ENCODE measurements at regions not wholly inside any gene's neighbourhood (a gene's known extent, or its start where the extent isn't known, plus 50 kb on each side); places are given as distances from the start of the nearest gene placed in this dataset.

- no peak for DNase-seq (ENCODE audit: low read depth, low spot score)
Measured at GRCh38 chr2:5953525-5953924, 261.3 kb downstream of the SOX11 start.

GRCh38 chr2:5954509-5954908, 262.3 kb downstream of the SOX11 start:
- DNase-seq (ENCODE audit: low read depth, low spot score) = no peak

- DNase-seq (ENCODE audit: low read depth, low spot score) = no peak
Measured at GRCh38 chr2:5955921-5956320, 263.7 kb downstream of the SOX11 start.

GRCh38 chr2:5959836-5960820, 267.9 kb downstream of the SOX11 start:
- DNase-seq (ENCODE audit: low read depth, low spot score) = no peak

DNA sequence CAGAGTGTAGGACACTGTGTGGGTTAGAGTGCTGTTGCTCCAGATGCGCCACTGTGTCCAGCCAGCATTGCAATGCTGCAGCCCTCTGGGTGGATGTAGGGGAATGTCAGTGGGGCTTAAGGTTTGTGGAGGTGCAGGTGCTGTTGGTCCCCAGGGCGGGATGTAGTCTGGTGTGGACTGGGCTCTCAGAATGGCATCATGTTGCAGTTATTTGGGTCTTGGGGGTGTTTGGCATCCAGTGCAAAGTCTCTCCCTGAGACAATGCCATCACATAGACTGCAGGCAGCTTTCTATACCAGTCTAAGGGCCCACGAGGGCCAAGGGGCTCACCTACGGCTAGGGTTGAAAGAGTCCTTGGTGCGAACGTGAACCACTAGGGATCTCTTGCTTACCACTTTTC, 275.3 kb downstream of the SOX11 start:
- DNase-seq (ENCODE audit: low read depth, low spot score) = no peak

GRCh38 chr2:5969303-5969702, 277.1 kb downstream of the SOX11 start:
- DNase-seq (ENCODE audit: low read depth, low spot score) = no peak

DNA sequence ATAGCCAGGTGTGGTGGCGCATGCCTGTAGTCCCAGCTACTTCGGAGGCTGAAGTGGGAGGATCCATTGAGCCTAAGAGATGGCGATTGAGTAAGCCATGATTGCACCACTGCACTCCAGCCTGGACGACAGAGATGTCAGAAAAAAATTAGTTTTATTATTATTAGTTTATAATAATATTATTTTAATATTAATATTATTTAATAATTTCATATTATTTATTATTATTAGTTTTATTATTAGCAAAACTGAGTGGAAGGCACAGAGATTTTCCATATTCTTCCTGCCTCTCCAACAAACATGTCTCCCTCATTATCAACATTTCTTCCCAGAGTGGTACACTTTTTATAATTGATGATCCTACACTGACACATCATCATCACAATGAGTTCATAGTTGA, 278.2 kb downstream of the SOX11 start:
- DNase-seq (ENCODE audit: low read depth, low spot score) = no peak

DNA sequence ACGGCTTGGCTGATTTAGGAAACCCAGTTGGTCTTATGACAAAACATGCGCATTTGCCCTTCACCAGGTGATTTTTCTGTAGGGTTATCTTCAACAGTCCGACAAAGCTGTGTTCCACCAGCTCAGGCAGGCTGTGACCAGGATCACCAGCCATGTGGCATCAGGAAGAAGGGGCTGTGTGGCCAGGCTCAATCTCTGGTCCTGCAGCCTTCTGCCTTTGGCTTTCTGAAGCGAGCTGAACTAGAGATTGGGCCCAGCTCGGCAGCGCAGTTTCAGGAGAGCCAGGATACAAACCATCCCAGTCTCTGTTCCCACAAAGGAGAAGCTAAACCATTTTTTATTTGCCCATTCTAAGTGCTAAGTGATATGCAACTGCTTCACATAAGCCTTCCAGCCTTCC, 282.3 kb downstream of the SOX11 start:
- DNase-seq (ENCODE audit: low read depth, low spot score) = no peak

GRCh38 chr2:5975401-5975800, 283.2 kb downstream of the SOX11 start:
- DNase-seq (ENCODE audit: low read depth, low spot score) = no peak

DNA sequence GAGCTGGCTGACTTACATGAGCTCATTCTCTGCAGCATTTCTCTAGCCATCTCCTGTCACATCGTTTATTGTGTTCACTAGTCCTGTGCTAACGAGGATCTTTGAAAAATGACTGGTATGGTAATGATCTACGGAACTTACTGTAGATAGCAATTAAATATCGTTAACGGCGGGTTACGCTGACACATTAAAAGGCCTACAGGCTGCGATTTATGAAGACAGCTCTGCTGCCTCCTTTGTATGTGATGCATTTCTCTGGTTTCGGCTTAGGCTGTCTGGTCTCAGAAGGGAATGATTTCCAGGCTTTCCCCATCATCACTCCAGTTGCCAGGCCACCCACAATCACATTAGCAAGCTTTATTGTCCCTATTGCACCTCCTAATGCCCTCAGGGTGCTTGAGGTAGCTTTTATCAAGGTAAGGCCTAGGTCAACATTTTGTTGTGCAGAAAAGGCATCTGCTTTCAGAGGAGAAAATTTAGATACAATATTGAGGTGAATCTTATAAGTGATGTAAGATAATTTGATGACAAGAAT, 284.4 kb downstream of the SOX11 start:
- no peak for DNase-seq (ENCODE audit: low read depth, low spot score)

- DNase-seq (ENCODE audit: low read depth, low spot score) = no peak
Measured at GRCh38 chr2:5977477-5977876, 285.3 kb downstream of the SOX11 start.

DNA sequence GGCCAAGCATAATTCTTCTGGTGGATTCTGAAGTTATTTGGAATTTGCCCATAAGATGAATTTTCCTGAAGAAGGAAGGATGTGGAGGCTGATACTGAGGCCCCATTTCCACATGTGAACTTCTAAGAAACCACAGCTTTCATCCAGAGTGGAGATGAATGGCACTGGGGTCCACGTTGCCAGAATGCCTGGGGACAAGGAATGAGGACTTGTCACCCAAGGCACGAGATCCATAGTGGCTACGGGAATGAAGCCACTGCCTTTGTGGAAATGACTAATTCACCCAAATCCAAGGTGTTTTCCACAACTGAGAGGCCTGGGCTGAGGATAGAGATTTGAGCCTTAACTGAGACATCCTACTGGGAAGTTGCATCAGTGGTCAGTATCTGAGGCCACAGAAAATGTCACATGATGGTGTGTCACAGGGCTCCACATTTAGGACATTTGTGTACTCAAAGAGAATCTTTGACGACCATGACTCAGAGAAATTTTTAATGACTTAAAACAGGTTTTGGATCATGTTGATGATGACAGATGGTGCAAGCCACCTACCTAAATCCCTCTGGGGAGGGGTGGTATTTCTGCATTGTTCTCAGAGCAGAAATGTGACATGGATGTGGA, 286.1 kb downstream of the SOX11 start:
- no peak for DNase-seq (ENCODE audit: low read depth, low spot score)

- no peak for DNase-seq (ENCODE audit: low read depth, low spot score)
Measured at GRCh38 chr2:5980450-5981190, 288.4 kb downstream of the SOX11 start.

DNA sequence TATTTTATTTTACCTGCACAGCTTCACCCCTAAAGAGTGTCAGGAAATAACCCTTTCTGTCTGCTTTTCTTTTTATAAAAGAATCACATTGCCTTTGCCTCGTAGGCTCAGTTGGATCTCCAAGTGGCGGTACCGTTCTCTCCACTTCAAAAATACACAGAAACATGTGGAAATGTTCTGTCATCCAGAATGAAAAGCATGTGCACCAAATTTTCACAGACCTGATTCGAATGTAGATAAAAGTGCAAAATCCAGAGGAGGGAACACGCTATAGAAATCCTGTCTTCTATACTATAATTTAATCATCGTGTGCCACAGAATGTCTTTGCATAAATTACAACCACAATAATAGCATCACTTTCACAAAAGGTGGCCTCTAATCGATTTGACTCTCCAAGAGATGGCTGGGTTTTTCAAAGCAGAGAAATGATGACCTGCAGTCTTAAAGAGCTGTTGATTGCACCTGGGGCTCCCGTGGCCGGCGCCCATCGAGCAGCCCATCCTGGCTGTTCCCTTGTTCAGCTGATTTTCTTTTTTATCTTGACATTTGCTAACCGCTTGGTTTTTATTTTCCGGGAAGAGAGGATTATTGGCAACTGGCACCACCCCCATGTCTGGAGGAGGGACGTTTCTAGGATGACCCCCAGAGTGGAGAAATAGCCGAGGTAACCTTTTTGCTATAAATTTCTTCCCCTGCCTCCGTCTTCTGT, 290.2 kb downstream of the SOX11 start:
- DNase-seq (ENCODE audit: low read depth, low spot score) = no peak

DNA sequence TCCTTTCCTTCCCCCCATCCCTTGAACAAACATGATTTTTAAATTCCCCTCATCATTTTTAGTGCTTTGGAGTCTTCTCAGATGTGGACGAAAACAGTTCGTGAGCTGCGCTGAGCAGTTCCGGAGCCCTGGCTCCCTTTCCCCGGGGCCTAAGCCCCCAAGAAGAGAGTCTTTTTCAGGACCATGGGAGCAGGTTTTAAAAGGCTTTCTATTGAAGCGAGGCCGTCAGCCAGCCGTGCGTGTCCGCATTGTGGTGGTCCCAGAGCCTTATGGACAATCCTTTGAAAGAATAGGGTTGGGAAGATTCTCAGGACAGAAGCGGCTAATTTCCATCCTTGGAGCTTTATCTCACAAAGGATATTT, 290.7 kb downstream of the SOX11 start:
- no peak for DNase-seq (ENCODE audit: low read depth, low spot score)

- no peak for DNase-seq (ENCODE audit: low read depth, low spot score)
Measured at GRCh38 chr2:5983511-5984272, 291.5 kb downstream of the SOX11 start.

DNA sequence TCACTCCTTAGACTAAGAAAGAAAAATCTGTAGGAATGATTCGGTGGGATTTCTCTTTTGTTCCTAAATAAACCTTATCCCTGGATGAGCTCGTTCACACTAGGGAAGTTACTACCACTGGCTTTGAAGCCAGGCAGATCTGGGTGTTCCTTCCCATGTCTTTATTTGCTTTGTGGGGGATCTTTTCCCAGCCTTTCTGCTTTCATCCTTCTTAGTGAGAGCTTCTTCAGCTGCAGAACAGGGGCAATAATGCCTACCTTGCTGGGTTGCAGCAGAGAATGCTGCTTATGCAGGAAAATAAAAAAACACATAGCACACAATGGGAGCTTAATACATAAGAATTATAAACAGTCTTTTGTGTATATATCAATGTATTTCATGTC, 292.1 kb downstream of the SOX11 start:
- no peak for DNase-seq (ENCODE audit: low read depth, low spot score)

GRCh38 chr2:5984946-5985345, 292.8 kb downstream of the SOX11 start:
- DNase-seq (ENCODE audit: low read depth, low spot score) = no peak

DNA sequence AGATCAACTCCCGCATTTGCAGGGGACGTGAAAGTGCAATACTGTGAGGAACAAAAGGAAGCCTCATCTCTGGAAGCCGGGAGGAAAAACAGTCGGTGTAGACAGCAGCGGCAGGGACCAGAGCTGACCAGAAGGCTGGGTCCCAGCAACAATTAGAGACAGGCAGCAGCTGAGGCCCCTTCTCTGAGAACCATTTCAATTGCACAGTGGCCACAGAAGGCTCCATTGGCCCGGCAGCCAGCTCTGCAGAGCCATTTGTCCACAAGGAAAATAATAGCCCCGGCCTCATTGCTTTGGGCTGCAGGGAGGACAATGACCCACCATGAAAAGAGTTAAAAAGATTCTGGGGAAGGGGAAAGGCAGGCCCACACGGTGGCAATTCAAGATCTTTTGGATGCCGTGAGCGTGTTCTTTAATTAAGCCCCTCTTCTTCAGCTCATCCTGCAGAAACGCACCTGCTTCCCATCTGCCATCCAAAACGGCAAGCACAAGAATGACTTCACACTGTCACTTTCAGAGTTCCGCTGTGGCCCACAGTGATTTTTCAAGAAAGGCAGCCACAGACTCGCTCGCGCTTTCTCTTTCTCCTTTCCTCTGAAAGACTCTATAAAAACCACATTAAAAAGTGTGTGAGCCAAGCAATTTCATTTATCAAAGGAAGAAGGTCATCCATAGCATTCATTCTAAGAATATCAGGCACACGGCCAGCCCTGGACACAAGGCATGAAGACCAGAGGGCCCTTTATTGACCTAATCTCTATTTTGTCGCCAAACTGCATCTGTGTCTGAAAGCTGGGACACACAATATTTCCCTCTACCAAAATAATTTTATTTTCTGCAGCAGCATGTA, 293.6 kb downstream of the SOX11 start:
- DNase-seq (ENCODE audit: low read depth, low spot score) = no peak

All from smooth muscle cell of the brain vasculature (primary cell).